Parathyroid adenoma (tissue), 2 donors: ENCODE measurements at regions not wholly inside any gene's neighbourhood (a gene's known extent, or its start where the extent isn't known, plus 50 kb on each side); places are given as distances from the start of the nearest gene placed in this dataset.
"Not testable (repeated sequence)": the region's sequence is repeated elsewhere in the genome, so short reads cannot be mapped to it uniquely, and the experiment has no call there.

Experiments
- H2AFZ ChIP-seq: fragments of 300-600 bp; sonication (generic); one replicate; pipeline ENCODE4 v1.7.0; 2017; ENCODE audit warnings: antibody characterized with exemption, mild to moderate bottlenecking
- H3K27ac ChIP-seq: fragments of 300-600 bp; sonication (generic); one replicate; pipeline ENCODE4 v1.7.0; 2017
- H3K27me3 ChIP-seq: fragments of 300-600 bp; sonication (generic); one replicate; pipeline ENCODE4 v1.7.0; 2017; ENCODE audit warnings: low read length; ENCODE audit not compliant: control insufficient read depth, insufficient read depth
- H3K36me3 ChIP-seq: fragments of 300-600 bp; sonication (generic); one replicate; pipeline ENCODE4 v1.7.0; 2017; ENCODE audit warnings: low read length; ENCODE audit not compliant: control insufficient read depth, insufficient read depth
- H3K4me1 ChIP-seq: fragments of 300-600 bp; sonication (generic); one replicate; pipeline ENCODE4 v1.7.0; 2017; ENCODE audit warnings: control low read depth
- H3K4me2 ChIP-seq: fragments of 300-600 bp; sonication (generic); one replicate; pipeline ENCODE4 v1.7.0; 2017; ENCODE audit warnings: low read length
- H3K4me3 ChIP-seq: fragments of 300-600 bp; sonication (generic); one replicate; pipeline ENCODE4 v1.7.0; 2017; ENCODE audit warnings: low read depth, low read length
- H3K79me2 ChIP-seq: fragments of 300-600 bp; sonication (generic); one replicate; pipeline ENCODE4 v1.7.0; 2017; ENCODE audit warnings: control low read depth
- H3K9ac ChIP-seq: fragments of 300-600 bp; sonication (generic); one replicate; pipeline ENCODE4 v1.7.0; 2017; ENCODE audit warnings: mild to moderate bottlenecking
- H3K9me3 ChIP-seq: fragments of 300-600 bp; sonication (generic); one replicate; pipeline ENCODE4 v1.7.0; 2017; ENCODE audit warnings: low read length; ENCODE audit not compliant: control insufficient read depth
- TF ChIP-seq, protein P1 (sequence below): fragments of 300-600 bp; sonication (generic); IDR thresholded peaks from one replicate; pipeline ENCODE4 v1.7.0; 2017; ENCODE audit warnings: antibody characterized with exemption, mild to moderate bottlenecking
- donor health status: primary hyperparathyroidism.

DNA sequence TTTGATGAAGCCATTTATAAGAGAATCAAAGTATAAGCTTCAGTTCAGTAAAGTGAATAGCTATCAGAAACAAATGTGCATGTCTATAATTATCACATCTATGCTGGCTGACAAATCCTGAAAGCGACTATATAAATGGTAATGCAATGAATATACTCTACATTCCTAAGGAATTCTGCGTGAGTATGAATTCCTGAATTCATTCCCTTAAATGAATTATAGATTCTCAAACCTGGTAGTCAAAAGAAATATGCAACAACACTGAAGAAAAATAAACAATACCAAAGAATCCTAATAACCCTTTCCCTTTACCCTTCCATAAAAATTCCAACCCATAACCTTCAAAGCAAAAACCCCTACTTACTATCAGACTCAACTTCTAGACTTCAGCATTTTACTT is 416.6 kb upstream of the PMFBP1 start:
- no peaks in the 10 kb centered on the region for H3K9me3 ChIP-seq
- no peaks in the 10 kb centered on the region for H3K4me1 ChIP-seq
- H3K27me3 ChIP-seq, result no peaks in the 10 kb centered on the region
- H3K4me2 ChIP-seq, result no peak overlapping the region
- no peak overlapping the region for H3K9ac ChIP-seq
- H3K27ac ChIP-seq, result no peak overlapping the region
- TF ChIP-seq, protein P1, sequence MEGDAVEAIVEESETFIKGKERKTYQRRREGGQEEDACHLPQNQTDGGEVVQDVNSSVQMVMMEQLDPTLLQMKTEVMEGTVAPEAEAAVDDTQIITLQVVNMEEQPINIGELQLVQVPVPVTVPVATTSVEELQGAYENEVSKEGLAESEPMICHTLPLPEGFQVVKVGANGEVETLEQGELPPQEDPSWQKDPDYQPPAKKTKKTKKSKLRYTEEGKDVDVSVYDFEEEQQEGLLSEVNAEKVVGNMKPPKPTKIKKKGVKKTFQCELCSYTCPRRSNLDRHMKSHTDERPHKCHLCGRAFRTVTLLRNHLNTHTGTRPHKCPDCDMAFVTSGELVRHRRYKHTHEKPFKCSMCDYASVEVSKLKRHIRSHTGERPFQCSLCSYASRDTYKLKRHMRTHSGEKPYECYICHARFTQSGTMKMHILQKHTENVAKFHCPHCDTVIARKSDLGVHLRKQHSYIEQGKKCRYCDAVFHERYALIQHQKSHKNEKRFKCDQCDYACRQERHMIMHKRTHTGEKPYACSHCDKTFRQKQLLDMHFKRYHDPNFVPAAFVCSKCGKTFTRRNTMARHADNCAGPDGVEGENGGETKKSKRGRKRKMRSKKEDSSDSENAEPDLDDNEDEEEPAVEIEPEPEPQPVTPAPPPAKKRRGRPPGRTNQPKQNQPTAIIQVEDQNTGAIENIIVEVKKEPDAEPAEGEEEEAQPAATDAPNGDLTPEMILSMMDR, result no peak
- H3K36me3 ChIP-seq, result no peaks in the 10 kb centered on the region
- H3K79me2 ChIP-seq, result no peaks in the 10 kb centered on the region
- no peak overlapping the region for H3K4me3 ChIP-seq
- H2AFZ ChIP-seq, result no peak overlapping the region

- H3K27ac ChIP-seq, H3K79me2 ChIP-seq, H3K4me3 ChIP-seq, H2AFZ ChIP-seq, H3K9ac ChIP-seq, H3K36me3 ChIP-seq, H3K27me3 ChIP-seq, H3K9me3 ChIP-seq, H3K4me1 ChIP-seq, H3K4me2 ChIP-seq: not testable (repeated sequence)
Measured at GRCh38 chr16:72578061-72578460, 406.1 kb upstream of the PMFBP1 start.

DNA sequence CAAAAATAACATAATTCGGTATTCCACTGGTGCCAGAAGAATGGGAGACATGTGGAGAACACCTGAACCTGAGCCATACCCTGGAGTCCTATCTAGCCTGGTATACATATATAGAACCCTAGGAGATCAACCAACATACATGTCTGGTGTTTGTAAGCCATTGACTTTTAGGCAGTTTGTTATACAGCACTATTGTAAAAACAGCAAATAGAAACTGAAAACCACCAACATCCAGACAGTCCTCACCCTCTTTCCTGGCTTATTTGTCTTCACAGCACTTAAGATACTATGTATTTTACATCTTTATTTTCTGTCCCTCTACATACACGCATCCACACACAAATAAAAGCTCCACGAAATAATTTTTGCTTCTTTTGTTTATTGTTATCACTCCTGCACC is 404.2 kb upstream of the PMFBP1 start:
- H3K4me2 ChIP-seq, result no peak overlapping the region
- H3K27me3 ChIP-seq, result no peaks in the 10 kb centered on the region
- TF ChIP-seq, protein P1, result no peak
- H3K27ac ChIP-seq, result no peak overlapping the region
- H3K9me3 ChIP-seq, result no peaks in the 10 kb centered on the region
- H3K79me2 ChIP-seq, result no peaks in the 10 kb centered on the region
- H3K4me1 ChIP-seq, result no peaks in the 10 kb centered on the region
- no peaks in the 10 kb centered on the region for H3K36me3 ChIP-seq
- no peak overlapping the region for H3K9ac ChIP-seq
- H2AFZ ChIP-seq, result no peak overlapping the region
- no peak overlapping the region for H3K4me3 ChIP-seq

- H3K9ac ChIP-seq, result no peak overlapping the region
- TF ChIP-seq, protein P1, result no peak
- no peak overlapping the region for H2AFZ ChIP-seq
- H3K9me3 ChIP-seq, result no peaks in the 10 kb centered on the region
- no peak overlapping the region for H3K27ac ChIP-seq
- H3K36me3 ChIP-seq, result no peaks in the 10 kb centered on the region
- no peaks in the 10 kb centered on the region for H3K79me2 ChIP-seq
- no peaks in the 10 kb centered on the region for H3K4me1 ChIP-seq
- H3K4me3 ChIP-seq, result no peak overlapping the region
- no peaks in the 10 kb centered on the region for H3K27me3 ChIP-seq
- no peak overlapping the region for H3K4me2 ChIP-seq
Measured at GRCh38 chr16:72569677-72570076, 397.7 kb upstream of the PMFBP1 start.

DNA sequence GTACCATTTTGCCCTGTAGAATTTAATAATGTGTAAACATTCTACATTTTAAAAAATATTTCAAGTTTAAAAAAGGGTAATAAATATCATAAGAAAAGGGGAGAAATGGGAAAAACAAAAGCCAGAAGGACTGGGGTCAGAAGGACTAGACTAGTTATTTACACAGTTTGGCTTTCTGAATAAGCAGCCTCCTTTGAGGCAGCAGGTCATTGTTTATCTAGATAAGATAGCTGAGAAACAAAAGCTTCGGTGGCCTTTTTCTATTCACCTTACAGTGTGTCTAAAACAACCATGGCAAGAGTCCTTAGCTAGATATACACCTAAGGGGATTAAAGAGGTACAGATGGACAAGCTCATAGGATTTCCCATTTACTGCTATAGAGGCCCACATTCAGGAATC is 396.5 kb upstream of the PMFBP1 start:
- H3K4me2 ChIP-seq, result no peak overlapping the region
- H3K27me3 ChIP-seq, result no peaks in the 10 kb centered on the region
- TF ChIP-seq, protein P1, result no peak
- H3K4me1 ChIP-seq, result no peaks in the 10 kb centered on the region
- no peak overlapping the region for H3K27ac ChIP-seq
- H2AFZ ChIP-seq, result no peak overlapping the region
- no peaks in the 10 kb centered on the region for H3K9me3 ChIP-seq
- no peak overlapping the region for H3K9ac ChIP-seq
- no peaks in the 10 kb centered on the region for H3K36me3 ChIP-seq
- no peak overlapping the region for H3K4me3 ChIP-seq
- no peaks in the 10 kb centered on the region for H3K79me2 ChIP-seq
